HUDEP-2 (cell line): ENCODE measurements at regions not wholly inside any gene's neighbourhood (a gene's known extent, or its start where the extent isn't known, plus 50 kb on each side); places are given as distances from the start of the nearest gene placed in this dataset.
"Not testable (repeated sequence)": the region's sequence is repeated elsewhere in the genome, so short reads cannot be mapped to it uniquely, and the experiment has no call there.

ENCODE experiments used
- DNase-seq, 76 experiments: peaks; one replicate each; lab custom pipeline; 2025; ENCODE audit not compliant: unreplicated experiment in 76 of 76; lab: John Stamatoyannopoulos, UW

- DNase-seq = no peak
Measured at GRCh38 chr3:118597184-118597583, 437.5 kb downstream of the IGSF11 start.

DNA sequence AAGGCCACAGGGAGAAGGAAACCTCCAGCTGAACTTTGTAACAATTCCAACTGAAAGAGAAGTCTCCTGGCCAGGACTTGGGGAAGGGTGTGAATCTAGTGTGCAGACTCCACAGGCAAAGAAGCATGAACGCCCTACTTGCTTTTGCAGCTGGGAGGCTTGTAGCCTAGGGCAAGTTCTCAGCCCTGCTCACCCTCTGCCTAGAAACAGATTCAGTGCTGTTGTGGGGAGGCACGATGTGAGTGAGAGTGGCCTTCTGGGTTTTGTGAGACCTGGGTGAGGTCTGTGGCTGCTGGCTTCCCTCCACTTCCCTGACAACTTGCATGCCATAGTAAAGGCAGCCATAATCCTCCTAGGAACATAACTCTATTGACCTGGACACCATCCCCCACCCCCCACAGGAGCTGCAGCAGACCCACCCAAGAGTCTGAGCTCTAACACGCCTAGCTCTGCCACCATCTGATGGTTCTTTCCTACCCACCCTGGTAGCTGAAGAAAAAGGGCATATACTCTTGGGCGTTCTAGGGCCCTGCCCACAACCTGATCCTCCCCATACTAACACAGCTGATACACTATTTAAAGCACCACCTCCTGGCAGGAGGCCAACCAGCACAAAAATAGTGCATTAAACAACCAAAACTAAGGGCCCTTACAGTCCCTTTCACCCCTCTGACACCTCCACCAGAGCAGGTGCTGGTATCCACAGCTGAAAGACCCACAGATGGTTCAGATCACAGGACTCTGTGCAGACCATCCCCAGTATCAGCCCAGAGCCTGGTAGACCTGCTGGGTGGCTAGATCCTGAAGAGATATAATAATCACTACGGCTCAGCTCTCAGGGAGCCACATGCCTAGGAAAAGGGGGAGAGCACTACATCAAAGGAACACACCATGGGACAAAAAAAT is 426.5 kb downstream of the IGSF11 start:
- DNase-seq = no peak

GRCh38 chr3:118618247-118619040 is 416.2 kb downstream of the IGSF11 start:
- DNase-seq = no peak

DNA sequence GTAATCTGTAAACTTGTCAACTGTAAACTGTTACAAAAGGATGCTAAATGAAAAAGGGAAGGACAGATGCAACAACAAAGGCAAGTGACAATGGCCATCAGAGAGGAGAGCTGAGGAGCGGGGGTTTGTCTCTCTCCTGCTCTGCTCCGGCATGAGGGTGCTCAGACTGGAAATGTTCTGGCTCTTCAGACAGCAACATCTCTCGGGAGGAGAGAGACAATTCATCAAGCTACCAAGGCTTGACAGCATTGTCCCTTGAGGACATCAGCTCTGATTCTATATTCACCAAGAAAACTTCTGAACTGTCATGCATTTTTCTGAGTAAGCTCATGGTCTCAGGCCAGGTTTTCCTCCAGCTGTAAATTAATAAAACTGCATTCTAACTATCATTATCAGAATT is 408.2 kb downstream of the IGSF11 start:
- DNase-seq = no peak

- DNase-seq = peak in 58 of 76 experiments; percentile 2 to 69 (median 28)
Measured at GRCh38 chr3:118628704-118629341, 405.8 kb downstream of the IGSF11 start.

GRCh38 chr3:118629821-118630220 is 404.8 kb downstream of the IGSF11 start:
- no peak for DNase-seq

DNA sequence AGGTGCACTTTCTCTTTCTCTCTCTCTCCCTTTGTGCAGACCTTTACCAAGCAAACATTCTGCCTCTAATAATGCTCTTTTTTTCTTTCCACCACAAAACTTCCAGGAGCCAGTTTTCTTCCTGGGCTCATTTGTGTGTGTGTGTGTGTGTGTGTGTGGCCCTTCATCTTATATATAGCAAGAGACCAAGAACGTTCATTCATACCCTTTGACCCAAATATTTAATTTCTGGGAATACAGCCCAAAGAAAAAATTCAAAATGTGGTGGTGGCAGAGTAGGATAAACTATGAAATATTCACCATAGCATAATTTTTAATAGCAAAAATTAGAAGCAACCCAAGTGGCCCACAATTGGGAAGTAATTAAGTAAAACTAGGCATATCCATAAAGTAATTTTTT is 398.9 kb downstream of the IGSF11 start:
- no peak for DNase-seq

GRCh38 chr3:118636841-118637240 is 397.8 kb downstream of the IGSF11 start:
- DNase-seq = peak in 13 of 76 experiments; percentile 1 to 21 (median 9)

- DNase-seq = no peak
Measured at GRCh38 chr3:118637846-118638245, 396.8 kb downstream of the IGSF11 start.

DNA sequence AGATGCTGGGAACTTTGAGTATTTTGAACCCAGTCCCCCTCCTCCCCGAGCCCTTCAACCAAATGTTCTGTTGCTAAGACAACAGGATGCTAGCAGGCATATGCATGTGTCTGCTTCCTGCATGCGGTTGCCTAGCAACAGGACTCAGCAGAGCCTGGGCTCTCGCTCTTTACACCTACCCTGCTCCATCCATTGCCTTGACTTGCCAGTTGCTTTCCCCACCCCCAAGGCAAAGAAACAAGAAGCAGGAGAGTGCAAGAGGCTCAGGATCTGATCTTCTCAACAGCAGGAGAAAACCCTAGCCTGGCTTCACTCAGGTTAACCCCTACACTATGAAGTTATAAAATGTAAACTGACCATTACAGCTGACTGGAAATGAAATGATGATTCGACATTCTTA is 393.0 kb downstream of the IGSF11 start:
- no peak for DNase-seq

GRCh38 chr3:118671192-118671591 is 363.5 kb downstream of the IGSF11 start:
- DNase-seq = no peak

DNA sequence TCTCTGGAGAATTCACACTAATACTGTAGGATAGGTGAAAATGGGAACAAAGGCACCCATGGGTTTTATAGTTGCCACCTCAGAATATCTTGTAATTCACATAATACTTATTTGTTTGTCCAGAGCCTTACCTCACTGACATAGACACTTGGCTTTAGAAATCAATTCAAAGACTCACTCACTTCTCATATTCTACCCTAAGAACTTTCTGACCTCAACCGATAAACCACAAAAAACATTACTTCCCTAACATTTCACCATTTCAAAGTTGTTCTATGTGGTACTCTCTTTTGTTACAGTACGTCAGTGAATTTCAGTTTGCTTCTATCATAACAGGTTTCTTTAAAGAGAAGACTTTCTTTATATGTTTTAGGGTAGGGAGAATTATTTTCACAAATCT is 359.3 kb downstream of the IGSF11 start:
- no peak for DNase-seq

GRCh38 chr3:118678663-118679062 is 356.0 kb downstream of the IGSF11 start:
- DNase-seq = not testable (repeated sequence)

DNA sequence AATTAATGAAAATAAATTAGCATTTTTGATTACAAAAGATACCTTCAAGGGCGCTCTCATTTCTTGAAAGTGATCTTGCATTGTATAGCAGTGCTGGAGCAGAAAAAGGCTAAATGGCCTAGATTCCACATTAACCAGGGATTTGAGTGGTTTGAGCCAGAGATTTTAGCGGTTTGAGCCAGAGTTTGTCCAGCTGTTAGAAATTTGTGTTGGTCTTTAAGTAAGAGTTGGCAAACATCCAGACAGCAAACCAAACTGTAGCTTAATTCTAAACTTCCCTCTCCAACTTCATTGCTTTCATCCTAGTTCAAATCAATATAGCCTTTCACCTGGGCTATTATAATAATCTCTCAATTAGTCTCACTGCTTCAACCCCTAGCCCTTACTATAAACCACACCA is 351.7 kb downstream of the IGSF11 start:
- DNase-seq = no peak

DNA sequence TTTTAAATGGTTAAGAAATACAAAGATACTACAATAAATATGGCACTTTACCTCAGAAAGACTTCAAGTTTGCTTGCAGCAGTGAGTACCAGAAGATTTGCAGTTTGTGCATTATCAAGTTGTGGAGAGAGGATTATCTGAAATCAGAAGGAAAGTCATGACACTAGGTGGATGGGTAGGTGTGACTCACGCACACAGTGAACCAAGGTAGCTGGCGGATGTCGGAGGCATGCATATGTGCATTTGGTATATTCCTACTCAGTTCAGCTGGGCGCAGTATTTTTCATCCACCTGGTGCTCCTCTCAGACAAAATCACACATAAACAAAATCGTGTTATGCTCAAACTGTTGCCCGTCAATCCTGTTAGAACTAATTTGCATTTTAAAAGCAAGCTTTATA is 351.0 kb downstream of the IGSF11 start:
- no peak for DNase-seq

GRCh38 chr3:118688396-118688884 is 346.2 kb downstream of the IGSF11 start:
- peak in 1 of 76 experiments; percentile 1 for DNase-seq

DNA sequence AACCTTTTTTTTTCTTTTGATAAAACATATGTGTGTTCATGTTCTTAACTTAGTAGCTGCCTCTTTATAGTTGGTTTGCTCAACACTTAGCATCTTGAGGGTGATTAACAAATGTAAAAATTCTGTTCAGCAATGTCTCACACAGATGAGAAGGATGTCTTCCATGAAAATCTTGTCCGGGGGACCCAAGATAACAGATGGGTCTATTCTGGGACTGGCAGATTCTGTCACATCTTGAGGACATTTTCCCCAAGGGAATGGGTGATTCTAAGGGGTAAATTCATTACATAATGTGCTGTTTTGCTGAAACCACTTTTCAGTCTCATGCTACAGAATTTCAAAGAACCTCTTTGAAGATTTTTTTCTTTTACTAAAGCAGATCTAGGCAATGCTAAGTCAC is 342.2 kb downstream of the IGSF11 start:
- no peak for DNase-seq

DNA sequence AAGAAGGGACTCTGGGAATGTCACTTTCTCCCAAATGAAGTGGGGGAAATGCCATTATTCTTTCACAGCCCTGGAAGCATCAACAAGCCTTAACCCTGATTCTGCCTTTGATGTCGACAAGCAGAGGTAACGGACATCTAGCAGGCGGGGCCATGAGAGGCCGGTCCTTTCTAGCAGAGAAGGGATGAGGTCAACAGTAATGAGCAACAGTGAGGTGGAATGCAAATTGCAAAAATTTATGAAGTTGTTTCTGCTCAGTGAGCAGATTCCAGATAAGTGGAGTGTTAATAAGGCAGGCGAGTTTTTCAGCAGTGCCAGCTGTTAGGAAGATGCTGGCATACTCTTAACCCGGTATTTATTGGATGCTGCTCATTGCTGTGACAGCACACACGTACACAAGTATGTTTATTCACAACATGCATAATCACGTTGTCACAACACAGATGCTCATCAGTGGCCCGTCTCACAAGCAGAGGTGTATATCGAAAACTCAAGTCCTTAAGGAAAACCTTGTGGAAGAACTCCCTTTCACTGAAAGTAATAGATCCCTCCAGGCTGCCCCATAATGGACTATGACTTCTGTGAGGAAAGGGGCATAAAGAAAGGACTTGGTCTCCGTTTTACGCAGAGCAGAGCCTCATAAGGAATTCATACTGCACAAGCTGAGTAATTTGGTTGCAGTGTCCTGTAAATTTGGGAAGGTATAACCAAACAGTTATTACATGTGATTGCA is 329.0 kb downstream of the IGSF11 start:
- DNase-seq = no peak

DNA sequence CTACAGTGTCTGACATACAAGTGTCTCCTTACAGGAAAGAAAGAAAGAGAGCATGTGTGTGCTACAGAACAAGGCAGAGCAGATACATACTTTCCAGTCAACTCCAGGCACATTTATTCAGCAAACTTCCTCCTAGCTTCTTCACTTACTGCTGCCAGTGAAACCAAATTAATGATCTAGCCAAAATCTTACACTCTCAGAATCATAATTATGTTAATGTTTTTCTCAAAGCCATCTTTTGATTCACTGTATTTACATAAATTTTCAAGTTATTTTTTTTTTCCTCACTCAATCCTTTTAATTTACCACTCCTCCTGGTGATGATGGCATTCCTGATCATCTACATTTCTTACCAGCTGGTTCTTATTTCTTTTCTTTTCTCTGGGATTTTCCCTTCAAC is 326.7 kb downstream of the IGSF11 start:
- no peak for DNase-seq

DNA sequence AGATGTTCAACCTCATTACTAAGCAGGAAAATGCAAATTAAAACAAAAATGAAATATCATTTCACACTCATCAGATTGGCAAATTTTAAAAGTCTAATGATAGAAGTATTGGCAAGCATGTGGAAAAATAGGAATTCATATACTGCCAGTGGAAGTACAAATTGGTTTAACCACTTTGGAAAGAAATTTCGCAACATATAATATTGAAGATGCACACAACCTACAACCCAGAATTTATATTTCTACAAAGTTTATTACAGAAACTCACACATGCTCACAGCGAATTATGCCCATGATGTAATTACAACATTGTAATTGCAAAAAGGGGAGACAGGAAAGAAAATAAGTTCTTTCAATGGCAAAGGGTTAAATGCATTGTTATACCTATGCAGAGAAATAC is 324.1 kb downstream of the IGSF11 start:
- DNase-seq = no peak
